HepG2 (cell line): ENCODE measurements at regions not wholly inside any gene's neighbourhood (a gene's known extent, or its start where the extent isn't known, plus 50 kb on each side); places are given as distances from the start of the nearest gene placed in this dataset.

Experiments
- ATAC-seq: fragments of 200-7000 bp; cut with Tn5 transposase; 3 replicates; pipeline ENCODE4 v1.9.1; 2020; ENCODE audit warnings: mild to moderate bottlenecking, moderate library complexity
- BruUV-seq: library from RNA; stranded (reverse); fragments of 400-500 nt; replicated peaks from 2 replicates; lab custom pipeline; 2021; lab: Mats Ljungman, UMichigan
- CTCF ChIA-PET: fragments of 300-600 bp; formaldehyde crosslinking; extraction: SDS; loops from one replicate; lab custom pipeline; 2021; ENCODE audit warnings: low total read pairs, inconsistent platforms, low intra/inter-chr PET ratio; lab: Yijun Ruan, JAX
- POLR2A ChIA-PET: fragments of 350-600 bp; sonication (Branson Sonifier 250); formaldehyde crosslinking; loops from one replicate; lab custom pipeline; 2020; ENCODE audit warnings: antibody characterized with exemption, inconsistent platforms; lab: Yijun Ruan, JAX
- DNase-seq: peaks from one replicate; pipeline ENCODE4 v3.0.0-alpha.2; 2015; ENCODE audit warnings: low spot score
- FAIRE-seq: peaks from 3 replicates; lab custom pipeline; 2011; peaks lifted over from hg19 to GRCh38; lab: Jason Lieb, UNC
- H2AFZ ChIP-seq: one replicate; pipeline ENCODE4 v1.6.1; 2011; ENCODE audit warnings: low read length, inconsistent platforms
- H3K27ac ChIP-seq: fragments of 300-600 bp; 3 replicates; pipeline ENCODE4 v1.8.0; 2011; ENCODE audit warnings: mixed run types, mild to moderate bottlenecking, mixed read lengths, low read length, inconsistent platforms; ENCODE audit not compliant: insufficient read depth; ENCODE audit errors: extremely low read length
- H3K27me3 ChIP-seq, 2 experiments: fragments of 200-600 bp in 1 of 2; 2 replicates in 1 of 2; 3 replicates in 1 of 2; pipeline versions ENCODE4 v1.6.0 to v1.8.0; 2011; ENCODE audit warnings: low read length in 2 of 2, mild to moderate bottlenecking in 2 of 2, moderate library complexity in 2 of 2, inconsistent platforms in 1 of 2; ENCODE audit not compliant: insufficient read depth in 2 of 2, control insufficient read depth in 1 of 2
- H3K36me3 ChIP-seq, 2 experiments: fragments of 200-600 bp in 1 of 2; replicated peaks in 1 of 2; 2 replicates in 1 of 2; 3 replicates in 1 of 2; pipeline versions ENCODE4 v1.5.1 to v1.8.0; 2011; ENCODE audit warnings: low read length in 2 of 2, inconsistent platforms in 1 of 2; ENCODE audit not compliant: insufficient read depth in 2 of 2, control insufficient read depth in 1 of 2
- H3K4me1 ChIP-seq: 2 replicates; pipeline ENCODE4 v1.5.1; 2012; ENCODE audit warnings: low read length, inconsistent platforms; ENCODE audit not compliant: insufficient read depth
- H3K4me2 ChIP-seq: 2 replicates; pipeline ENCODE4 v1.6.0; 2011; ENCODE audit warnings: low read depth, low read length, inconsistent platforms
- H3K4me3 ChIP-seq, 3 experiments: fragments of 200-600 bp in 1 of 3; sonication (generic), shearing (Covaris generic) in 1 of 3; replicated peaks in 1 of 3; 2 replicates each; pipeline ENCODE4 v1.5.1; 2011 to 2016; ENCODE audit warnings: low read length in 3 of 3, inconsistent platforms in 2 of 3, low read depth in 2 of 3, mild to moderate bottlenecking in 2 of 3, control low read depth in 1 of 3, mixed read lengths in 1 of 3; ENCODE audit not compliant: insufficient read depth in 1 of 3
- H3K79me2 ChIP-seq: one replicate; pipeline ENCODE4 v1.6.1; 2011; ENCODE audit warnings: low read length, inconsistent platforms; ENCODE audit not compliant: insufficient read depth
- H3K9ac ChIP-seq: 2 replicates; pipeline ENCODE4 v1.6.0; 2011; ENCODE audit warnings: mild to moderate bottlenecking, low read depth, low read length, inconsistent platforms; ENCODE audit not compliant: insufficient read depth
- H3K9me3 ChIP-seq: 2 replicates; pipeline ENCODE4 v1.5.1; 2012; ENCODE audit warnings: mild to moderate bottlenecking, low read length
- H4K20me1 ChIP-seq: 2 replicates; pipeline ENCODE4 v1.6.0; 2011; ENCODE audit warnings: inconsistent platforms, mild to moderate bottlenecking, low read length, moderate library complexity; ENCODE audit not compliant: insufficient read depth
- CBX2 ChIP-seq, 2 experiments: fragments of 200-600 bp in 1 of 2; sonication (generic); formaldehyde crosslinking in 1 of 2; IDR thresholded peaks; 2 replicates each; pipeline versions ENCODE4 v1.7.0 to v1.8.1; 2018 to 2022; ENCODE audit warnings: low read depth in 2 of 2, low read length in 1 of 2, mild to moderate bottlenecking in 1 of 2, missing genetic modification reagents in 1 of 2
- FOXK1 ChIP-seq: sonication (generic); formaldehyde crosslinking; IDR thresholded peaks from 2 replicates; pipeline ENCODE4 v1.4.0; 2020; ENCODE audit warnings: low read depth, missing genetic modification reagents, borderline replicate concordance
- HOXA7 ChIP-seq: sonication (generic); formaldehyde crosslinking; IDR thresholded peaks from 2 replicates; pipeline ENCODE4 v1.8.1; 2022; ENCODE audit warnings: mild to moderate bottlenecking, missing genetic modification reagents, moderate library complexity
- MED1 ChIP-seq: sonication (generic); formaldehyde crosslinking; IDR thresholded peaks from 2 replicates; pipeline ENCODE4 v1.4.0; 2020; ENCODE audit warnings: missing genetic modification reagents
- MEIS1 ChIP-seq: sonication (generic); formaldehyde crosslinking; IDR thresholded peaks from 2 replicates; pipeline ENCODE4 v1.9.0; 2021; ENCODE audit warnings: mild to moderate bottlenecking, missing genetic modification reagents, moderate library complexity, borderline replicate concordance
- RARG ChIP-seq: sonication (generic); formaldehyde crosslinking; IDR thresholded peaks from 2 replicates; pipeline ENCODE4 v1.4.0; 2020; ENCODE audit warnings: low read depth, mild to moderate bottlenecking, missing genetic modification reagents
- SAFB2 ChIP-seq: sonication (generic); formaldehyde crosslinking; IDR thresholded peaks from 2 replicates; pipeline ENCODE4 v1.5.1; 2020; ENCODE audit warnings: missing genetic modification reagents, low read depth, mild to moderate bottlenecking, borderline replicate concordance
- SRSF9 ChIP-seq: fragments of 200-400 bp; formaldehyde crosslinking; IDR thresholded peaks from 2 replicates; pipeline ENCODE4 v1.6.1; 2018; ENCODE audit warnings: borderline replicate concordance, mild to moderate bottlenecking, low read depth, low read length; ENCODE audit not compliant: insufficient read depth, poor library complexity, severe bottlenecking
- TFDP2 ChIP-seq: sonication (generic); formaldehyde crosslinking; IDR thresholded peaks from 2 replicates; pipeline ENCODE4 v1.4.0; 2020; ENCODE audit warnings: missing genetic modification reagents
- ZHX2 ChIP-seq, 2 experiments: sonication (generic) in 1 of 2; formaldehyde crosslinking in 1 of 2; IDR thresholded peaks; 2 replicates each; pipeline versions ENCODE4 v1.6.1 to v1.9.0; 2014 to 2022; ENCODE audit warnings: antibody characterized with exemption in 1 of 2, borderline replicate concordance in 1 of 2, inconsistent platforms in 1 of 2, low read depth in 1 of 2, missing genetic modification reagents in 1 of 2
- ZNF17 ChIP-seq: sonication (generic); formaldehyde crosslinking; IDR thresholded peaks from 2 replicates; pipeline ENCODE4 v1.5.0; 2020; ENCODE audit warnings: mild to moderate bottlenecking, missing genetic modification reagents
- ZNF18 ChIP-seq: sonication (generic); formaldehyde crosslinking; IDR thresholded peaks from 2 replicates; pipeline ENCODE4 v1.8.0; 2022; ENCODE audit warnings: mild to moderate bottlenecking, missing genetic modification reagents; ENCODE audit not compliant: insufficient replicate concordance
- ZNF567 ChIP-seq: sonication (generic); formaldehyde crosslinking; IDR thresholded peaks from 2 replicates; pipeline ENCODE4 v1.8.1; 2023; ENCODE audit warnings: mild to moderate bottlenecking, missing genetic modification reagents, borderline replicate concordance
- ZNF782 ChIP-seq: sonication (generic); formaldehyde crosslinking; IDR thresholded peaks from 2 replicates; pipeline ENCODE4 v1.4.0; 2020; ENCODE audit warnings: missing genetic modification reagents, mild to moderate bottlenecking, borderline replicate concordance
- WGBS: methylation state at CpG from one replicate; pipeline ENCODE4 v1.1.6; 2017; ENCODE audit warnings: low lambda C conversion rate; 5-methylcytosine and 5-hydroxymethylcytosine counted together
- in situ Hi-C: cut with HindIII; loops from 2 replicates; pipeline ENCODE4 v1.10.0; 2017; ENCODE audit warnings: low pct_unique_long_range_greater_than_20kb; ENCODE audit not compliant: extremely low pct_ligation_motif_present
- intact Hi-C: fragments of 100-400 bp; cut with micrococcal nuclease; formaldehyde crosslinking; loops from one replicate; pipeline ENCODE4 v1.10.0; 2022; ENCODE audit not compliant: unreplicated experiment

GRCh38 chr4:79603681-79604080 is 195.7 kb upstream of the GK2 start:
- Histone ChIP-seq H3K79me2 (no peaks in the 10 kb centered on the region), H4K20me1 (no peaks in the 10 kb centered on the region), H3K27me3 (no peaks in the 10 kb centered on the region), H3K4me2 (no peak overlapping the region), H3K4me3 (no peak overlapping the region), H2AFZ (no peak overlapping the region), H3K9me3 (no peaks in the 10 kb centered on the region), H3K4me1 (no peaks in the 10 kb centered on the region), H3K27ac (no peak overlapping the region), H3K36me3 (no peaks in the 10 kb centered on the region), H3K9ac (no peak overlapping the region)
- BruUV-seq = no TSS peak
- in situ Hi-C loops (no loop called here), intact Hi-C loops (no loop called here)
- TF ChIP-seq SRSF9 (no peak), FOXK1 (CRISPR knock-in tag) (no peak), CBX2 (IDR thresholded peaks at IDR 0.05; ENCODE audit: low read depth, low read length) (no peak), CBX2 (CRISPR knock-in tag; IDR thresholded peaks at IDR 0.05; ENCODE audit: low read depth) (no peak), ZHX2 (IDR thresholded peaks at IDR 0.05; ENCODE audit: low read depth) (no peak), ZHX2 (CRISPR knock-in tag; IDR thresholded peaks at IDR 0.05; ENCODE audit: borderline replicate concordance) (no peak), ZNF567 (no peak), SAFB2 (CRISPR knock-in tag) (no peak), TFDP2 (no peak), RARG (CRISPR knock-in tag) (no peak), HOXA7 (CRISPR knock-in tag) (no peak), ZNF782 (CRISPR knock-in tag) (no peak), ZNF18 (no peak), MEIS1 (CRISPR knock-in tag) (no peak), MED1 (CRISPR knock-in tag) (no peak), ZNF17 (CRISPR knock-in tag) (no peak)
- ChIA-PET POLR2A (no interaction called here), CTCF (no interaction called here)
- FAIRE-seq (no peak), DNase-seq (no peak), ATAC-seq (no peak)
- under 1% methylated on average over 5 of the region's 5 CpGs for WGBS
